ENCODE measurements at regions not wholly inside any gene's neighbourhood (a gene's known extent, or its start where the extent isn't known, plus 50 kb on each side); places are given as distances from the start of the nearest gene placed in this dataset.

- TF ChIP-seq, protein P1, sequence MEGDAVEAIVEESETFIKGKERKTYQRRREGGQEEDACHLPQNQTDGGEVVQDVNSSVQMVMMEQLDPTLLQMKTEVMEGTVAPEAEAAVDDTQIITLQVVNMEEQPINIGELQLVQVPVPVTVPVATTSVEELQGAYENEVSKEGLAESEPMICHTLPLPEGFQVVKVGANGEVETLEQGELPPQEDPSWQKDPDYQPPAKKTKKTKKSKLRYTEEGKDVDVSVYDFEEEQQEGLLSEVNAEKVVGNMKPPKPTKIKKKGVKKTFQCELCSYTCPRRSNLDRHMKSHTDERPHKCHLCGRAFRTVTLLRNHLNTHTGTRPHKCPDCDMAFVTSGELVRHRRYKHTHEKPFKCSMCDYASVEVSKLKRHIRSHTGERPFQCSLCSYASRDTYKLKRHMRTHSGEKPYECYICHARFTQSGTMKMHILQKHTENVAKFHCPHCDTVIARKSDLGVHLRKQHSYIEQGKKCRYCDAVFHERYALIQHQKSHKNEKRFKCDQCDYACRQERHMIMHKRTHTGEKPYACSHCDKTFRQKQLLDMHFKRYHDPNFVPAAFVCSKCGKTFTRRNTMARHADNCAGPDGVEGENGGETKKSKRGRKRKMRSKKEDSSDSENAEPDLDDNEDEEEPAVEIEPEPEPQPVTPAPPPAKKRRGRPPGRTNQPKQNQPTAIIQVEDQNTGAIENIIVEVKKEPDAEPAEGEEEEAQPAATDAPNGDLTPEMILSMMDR (IDR thresholded peaks at IDR 0.05): no peak
- TF ChIP-seq POLR2A (IDR thresholded peaks at IDR 0.05): no peak
These were observed 144.9 kb upstream of the SOD1 start for GRCh38 chr21:31514598-31514997.

Data from lower leg skin (tissue), 3 donors.